ENCODE measurements at regions not wholly inside any gene's neighbourhood (a gene's known extent, or its start where the extent isn't known, plus 50 kb on each side); places are given as distances from the start of the nearest gene placed in this dataset.

- FAIRE-seq (no peak), DNase-seq (ENCODE audit: insufficient read length, low spot score) (no peak)
Observed at GRCh38 chr14:49396801-49397200, 189.4 kb downstream of the RPS29 start.

GRCh38 chr14:49381778-49382177, 204.4 kb downstream of the RPS29 start:
- no peak for FAIRE-seq
- no peak for DNase-seq (ENCODE audit: insufficient read length, low spot score)

GRCh38 chr14:49367696-49368095, 218.5 kb downstream of the RPS29 start:
- DNase-seq (ENCODE audit: insufficient read length, low spot score): no peak
- FAIRE-seq: no peak

- FAIRE-seq: no peak
Observed at GRCh38 chr14:49366416-49366815, 219.8 kb downstream of the RPS29 start.

GRCh38 chr14:49364752-49365117, 221.4 kb downstream of the RPS29 start:
- no peak for FAIRE-seq
- no peak for DNase-seq (ENCODE audit: insufficient read length, low spot score)

More at GRCh38 chr14:49366416-49366815, 219.8 kb downstream of the RPS29 start:
- DNase-seq (ENCODE audit: insufficient read length, low spot score): no peak

- DNase-seq (ENCODE audit: insufficient read length, low spot score): no peak
- no peak for FAIRE-seq
Observed at GRCh38 chr14:49363821-49364751, 222.1 kb downstream of the RPS29 start.

GRCh38 chr14:49362916-49363315, 223.3 kb downstream of the RPS29 start:
- FAIRE-seq (no peak), DNase-seq (ENCODE audit: insufficient read length, low spot score) (no peak)

GRCh38 chr14:49339130-49339529, 247.1 kb downstream of the RPS29 start:
- FAIRE-seq (no peak), DNase-seq (ENCODE audit: insufficient read length, low spot score) (no peak)

- FAIRE-seq: no peak
- no peak for DNase-seq (ENCODE audit: insufficient read length, low spot score)
Observed at GRCh38 chr14:49319810-49320209, 266.4 kb downstream of the RPS29 start.

- FAIRE-seq (no peak), DNase-seq (ENCODE audit: insufficient read length, low spot score) (no peak)
Observed at GRCh38 chr14:49315570-49315969, 270.6 kb downstream of the RPS29 start.

GRCh38 chr14:49314737-49315136, 271.4 kb downstream of the RPS29 start:
- FAIRE-seq (no peak), DNase-seq (ENCODE audit: insufficient read length, low spot score) (no peak)

GRCh38 chr14:49313108-49313507, 273.1 kb downstream of the RPS29 start:
- FAIRE-seq: no peak

GRCh38 chr14:49310298-49310697, 275.9 kb downstream of the RPS29 start:
- no peak for DNase-seq (ENCODE audit: insufficient read length, low spot score)

More at GRCh38 chr14:49313108-49313507, 273.1 kb downstream of the RPS29 start:
- no peak for DNase-seq (ENCODE audit: insufficient read length, low spot score)

GRCh38 chr14:49306152-49306751, 279.9 kb downstream of the RPS29 start:
- FAIRE-seq: no peak
- DNase-seq (ENCODE audit: insufficient read length, low spot score): peak; percentile 7

More at GRCh38 chr14:49310298-49310697, 275.9 kb downstream of the RPS29 start:
- FAIRE-seq: no peak

GRCh38 chr14:49303946-49304516, 282.1 kb downstream of the RPS29 start:
- FAIRE-seq (no peak), DNase-seq (ENCODE audit: insufficient read length, low spot score) (peak; percentile 20)

- no peak for FAIRE-seq
- DNase-seq (ENCODE audit: insufficient read length, low spot score): no peak
Observed at GRCh38 chr14:49297102-49297501, 289.1 kb downstream of the RPS29 start.

- DNase-seq (ENCODE audit: insufficient read length, low spot score): no peak
- FAIRE-seq: no peak
Observed at GRCh38 chr14:49294621-49295148, 291.5 kb downstream of the RPS29 start.

GRCh38 chr14:49287004-49287403, 299.2 kb downstream of the RPS29 start:
- DNase-seq (ENCODE audit: insufficient read length, low spot score) (no peak), FAIRE-seq (no peak)

- no peak for FAIRE-seq
- no peak for DNase-seq (ENCODE audit: insufficient read length, low spot score)
Observed at GRCh38 chr14:49286257-49286983, 299.8 kb downstream of the RPS29 start.

GRCh38 chr14:49280566-49280965, 305.6 kb downstream of the RPS29 start:
- no peak for FAIRE-seq
- DNase-seq (ENCODE audit: insufficient read length, low spot score): no peak

GRCh38 chr14:49250517-49250916, 335.7 kb downstream of the RPS29 start:
- DNase-seq (ENCODE audit: insufficient read length, low spot score) (no peak), FAIRE-seq (no peak)
